Activated CD8-positive, alpha-beta memory T cell treated with anti-CD3 and anti-CD28 coated beads for 4 hours (primary cell): ENCODE measurements at regions not wholly inside any gene's neighbourhood (a gene's known extent, or its start where the extent isn't known, plus 50 kb on each side); places are given as distances from the start of the nearest gene placed in this dataset.

ENCODE experiments used
- DNase-seq, 2 donors: peaks; one replicate each; pipeline ENCODE4 v3.0.0-alpha.2; 2020; ENCODE audit warnings: low read depth in 2 of 2

- DNase-seq: no peak
Observed at GRCh38 chr13:30151388-30151787, 156.0 kb downstream of the KATNAL1 start.

GRCh38 chr13:30149248-30149647, 158.1 kb downstream of the KATNAL1 start:
- no peak for DNase-seq

GRCh38 chr13:30148786-30149185, 158.6 kb downstream of the KATNAL1 start:
- no peak for DNase-seq

- DNase-seq: no peak
Observed at GRCh38 chr13:30148171-30148754, 159.1 kb downstream of the KATNAL1 start.

- DNase-seq: no peak
Observed at GRCh38 chr13:30147421-30147820, 159.9 kb downstream of the KATNAL1 start.

GRCh38 chr13:30147015-30147414, 160.3 kb downstream of the KATNAL1 start:
- no peak for DNase-seq

- no peak for DNase-seq
Observed at GRCh38 chr13:30145709-30146367, 161.5 kb downstream of the KATNAL1 start.

- no peak for DNase-seq
Observed at GRCh38 chr13:30143666-30144400, 163.5 kb downstream of the KATNAL1 start.

GRCh38 chr13:30142486-30143211, 164.7 kb downstream of the KATNAL1 start:
- DNase-seq: no peak

- no peak for DNase-seq
Observed at GRCh38 chr13:30141775-30142485, 165.4 kb downstream of the KATNAL1 start.

- no peak for DNase-seq
Observed at GRCh38 chr13:30140973-30141372, 166.4 kb downstream of the KATNAL1 start.

GRCh38 chr13:30138511-30138910, 168.8 kb downstream of the KATNAL1 start:
- no peak for DNase-seq

GRCh38 chr13:30135868-30136267, 171.5 kb downstream of the KATNAL1 start:
- DNase-seq: no peak

- DNase-seq: no peak
Observed at GRCh38 chr13:30135351-30135750, 172.0 kb downstream of the KATNAL1 start.

- DNase-seq: no peak
Observed at GRCh38 chr13:30134578-30134977, 172.8 kb downstream of the KATNAL1 start.

- no peak for DNase-seq
Observed at GRCh38 chr13:30133996-30134395, 173.4 kb downstream of the KATNAL1 start.

GRCh38 chr13:30133554-30133912, 173.8 kb downstream of the KATNAL1 start:
- DNase-seq: no peak

GRCh38 chr13:30132623-30133553, 174.5 kb downstream of the KATNAL1 start:
- DNase-seq: peak; percentile 90 to 94

- no peak for DNase-seq
Observed at GRCh38 chr13:30129411-30129810, 177.9 kb downstream of the KATNAL1 start.

GRCh38 chr13:30128591-30128990, 178.8 kb downstream of the KATNAL1 start:
- DNase-seq: no peak

- DNase-seq: no peak
Observed at GRCh38 chr13:30128095-30128494, 179.3 kb downstream of the KATNAL1 start.
